K562 (cell line): ENCODE measurements at regions not wholly inside any gene's neighbourhood (a gene's known extent, or its start where the extent isn't known, plus 50 kb on each side); places are given as distances from the start of the nearest gene placed in this dataset.

Source experiments
- ATAC-seq: fragments of 200-7000 bp; cut with Tn5 transposase; 3 replicates; pipeline ENCODE4 v1.9.1; 2020; ENCODE audit warnings: moderate library complexity
- BruUV-seq: library from RNA; stranded (reverse); fragments of 400-500 nt; replicated peaks from 2 replicates; lab custom pipeline; 2021; lab: Mats Ljungman, UMichigan
- CTCF ChIA-PET: fragments of 300-600 bp; formaldehyde crosslinking; extraction: SDS; loops from one replicate; lab custom pipeline; 2021; ENCODE audit warnings: low intra/inter-chr PET ratio; lab: Yijun Ruan, JAX
- POLR2A ChIA-PET: fragments of 300-600, 350-650 bp; sonication (Branson Sonifier 250); formaldehyde crosslinking; extraction: SDS; loops from one replicate; lab custom pipeline; 2021; ENCODE audit warnings: antibody characterized with exemption, inconsistent platforms; lab: Yijun Ruan, JAX
- DNase-seq, 4 experiments: peaks; one replicate each; pipeline versions ENCODE4 v3.0.0 to v3.0.0-alpha.2; 2011 to 2018; ENCODE audit warnings: low spot score in 3 of 4, mixed read lengths in 3 of 4; ENCODE audit errors: extremely low read depth in 1 of 4
- FAIRE-seq: peaks from 2 replicates; lab custom pipeline; 2011; peaks lifted over from hg19 to GRCh38; lab: Jason Lieb, UNC
- H2AFZ ChIP-seq: 2 replicates; pipeline ENCODE4 v1.6.0; 2011; ENCODE audit warnings: low read depth, low read length, control low read depth, inconsistent platforms
- H3K27ac ChIP-seq: fragments of 200-600 bp; 3 replicates; pipeline ENCODE4 v1.8.0; 2011; ENCODE audit warnings: low read depth, mild to moderate bottlenecking, control low read depth, inconsistent platforms, low read length, moderate library complexity, mixed read lengths; ENCODE audit errors: extremely low read depth
- H3K27me3 ChIP-seq, 2 experiments: fragments of 300-600 bp in 1 of 2; 2 replicates in 1 of 2; 3 replicates in 1 of 2; pipeline versions ENCODE4 v1.6.0 to v1.8.0; 2011; ENCODE audit warnings: inconsistent platforms in 2 of 2, low read length in 2 of 2, mild to moderate bottlenecking in 1 of 2, mixed read lengths in 1 of 2, moderate library complexity in 1 of 2; ENCODE audit not compliant: control insufficient read depth in 2 of 2, insufficient read depth in 2 of 2
- H3K36me3 ChIP-seq: fragments of 300-600 bp; 3 replicates; pipeline ENCODE4 v1.8.0; 2011; ENCODE audit warnings: mild to moderate bottlenecking, low read length, inconsistent platforms; ENCODE audit not compliant: control insufficient read depth, insufficient read depth
- H3K4me1 ChIP-seq, 2 experiments: fragments of 200-600 bp in 1 of 2; replicated peaks in 1 of 2; 2 replicates in 1 of 2; 3 replicates in 1 of 2; pipeline versions ENCODE4 v1.5.1 to v1.8.0; 2011; ENCODE audit warnings: inconsistent platforms in 2 of 2, low read length in 2 of 2, mild to moderate bottlenecking in 1 of 2, mixed read lengths in 1 of 2, moderate library complexity in 1 of 2; ENCODE audit not compliant: control insufficient read depth in 2 of 2, insufficient read depth in 2 of 2
- H3K4me2 ChIP-seq: 2 replicates; pipeline ENCODE4 v1.6.1; 2011; ENCODE audit warnings: low read length, control low read depth, inconsistent platforms, mixed read lengths; ENCODE audit not compliant: insufficient read depth
- H3K4me3 ChIP-seq: fragments of 200-600 bp; sonication (generic), shearing (Covaris generic); 2 replicates; pipeline ENCODE4 v1.5.1; 2016; ENCODE audit warnings: control low read depth, inconsistent platforms
- H3K79me2 ChIP-seq: fragments of 200-600 bp; 3 replicates; pipeline ENCODE4 v1.8.0; 2011; ENCODE audit warnings: low read length, inconsistent platforms; ENCODE audit not compliant: control insufficient read depth, insufficient read depth
- H3K9ac ChIP-seq, 2 experiments: 2 replicates each; pipeline versions ENCODE4 v1.6.0 to v1.6.1; 2011; ENCODE audit warnings: low read depth in 2 of 2, low read length in 2 of 2, control low read depth in 1 of 2, inconsistent platforms in 1 of 2, mild to moderate bottlenecking in 1 of 2, mixed read lengths in 1 of 2; ENCODE audit not compliant: insufficient read depth in 1 of 2
- H3K9me1 ChIP-seq: one replicate; pipeline ENCODE4 v1.6.0; 2011; ENCODE audit warnings: inconsistent platforms, mild to moderate bottlenecking, low read length, moderate library complexity; ENCODE audit not compliant: control insufficient read depth, insufficient read depth
- H3K9me3 ChIP-seq: replicated peaks from 2 replicates; pipeline ENCODE4 v1.5.1; 2011; ENCODE audit warnings: low read depth, low read length, inconsistent platforms; ENCODE audit not compliant: control insufficient read depth, insufficient read depth
- H4K20me1 ChIP-seq: replicated peaks from 2 replicates; pipeline ENCODE4 v1.6.1; 2011; ENCODE audit warnings: low read length, inconsistent platforms, mixed read lengths; ENCODE audit not compliant: control insufficient read depth, insufficient read depth
- ADNP ChIP-seq: fragments of 200-800 bp; sonication (Bioruptor generic); IDR thresholded peaks from 2 replicates; pipeline ENCODE4 v1.6.1; 2016; ENCODE audit warnings: missing genetic modification characterization, missing compliant biosample characterization
- BHLHE40 ChIP-seq: IDR thresholded peaks from 2 replicates; pipeline ENCODE4 v1.6.1; 2011; ENCODE audit warnings: low read length, improper control_type of control experiment
- DACH1 ChIP-seq: fragments of 450-650 bp; IDR thresholded peaks from 2 replicates; pipeline ENCODE4 v1.6.1; 2018; ENCODE audit not compliant: partially characterized antibody
- E2F5 ChIP-seq: sonication (generic); formaldehyde crosslinking; IDR thresholded peaks from 2 replicates; pipeline ENCODE4 v1.8.0; 2022; ENCODE audit warnings: mild to moderate bottlenecking, missing genetic modification reagents
- IRF9 ChIP-seq: fragments of 450-650 bp; IDR thresholded peaks from 2 replicates; pipeline ENCODE4 v1.6.1; 2016; ENCODE audit warnings: missing biosample characterization, missing genetic modification characterization
- MBD2 ChIP-seq: sonication (generic); IDR thresholded peaks from 2 replicates; pipeline ENCODE4 v1.6.1; 2016; ENCODE audit warnings: low read depth, borderline replicate concordance
- NR1H2 ChIP-seq: sonication (generic); formaldehyde crosslinking; IDR thresholded peaks from 2 replicates; pipeline ENCODE4 v1.4.0; 2020; ENCODE audit warnings: mild to moderate bottlenecking, missing genetic modification reagents
- WGBS: fragments of 100-300 bp; shearing (Covaris generic); methylation state at CpG from one replicate; pipeline ENCODE4 v1.1.6; 2016; ENCODE audit warnings: low coverage, mixed read lengths; ENCODE audit not compliant: insufficient coverage; ENCODE audit errors: missing lambda C conversion rate; 5-methylcytosine and 5-hydroxymethylcytosine counted together
- in situ Hi-C: fragments of 300-500 bp; cut with MboI; formaldehyde crosslinking; loops from 4 replicates; pipeline ENCODE4 v1.15.0; 2018; ENCODE audit warnings: inconsistent platforms, mixed read lengths
- intact Hi-C: fragments of 100-400 bp; cut with micrococcal nuclease; formaldehyde crosslinking; loops from 2 replicates; pipeline ENCODE4 v1.14.2; 2022

GRCh38 chr17:13154930-13155329, 137.1 kb upstream of the ELAC2 start:
- no peak overlapping the region for H3K9ac ChIP-seq
- H3K9me3 ChIP-seq, result no peaks in the 10 kb centered on the region
- CTCF ChIA-PET, result no interaction called here
- no peak for ATAC-seq
- 0% methylated on average over 4 of the region's 4 CpGs for WGBS
- H4K20me1 ChIP-seq, result no peaks in the 10 kb centered on the region
- no peak for TF ChIP-seq NR1H2 (CRISPR knock-in tag)
- no peak for TF ChIP-seq IRF9 (tag)
- TF ChIP-seq BHLHE40, result no peak
- no peak for TF ChIP-seq DACH1
- no peak for TF ChIP-seq MBD2
- no peak for TF ChIP-seq ADNP (tag)
- TF ChIP-seq E2F5 (CRISPR knock-in tag), result no peak
- TF ChIP-seq, all 486 proteins: peak for 0
- Histone ChIP-seq H2AFZ (no peak overlapping the region), H3K79me2 (no peaks in the 10 kb centered on the region), H3K4me2 (no peak overlapping the region), H3K9me1 (no peaks in the 10 kb centered on the region), H3K27ac (no peak overlapping the region), H3K4me3 (no peak overlapping the region), H3K27me3 (no peaks in the 10 kb centered on the region), H3K36me3 (no peaks in the 10 kb centered on the region), H3K4me1 (no peaks in the 10 kb centered on the region)
- in situ Hi-C loops (no loop called here), intact Hi-C loops (no loop called here)
- FAIRE-seq, result no peak
- BruUV-seq, result no TSS peak
- POLR2A ChIA-PET, result no interaction called here
- DNase-seq, result no peak
